PC-3 (cell line): ENCODE measurements at regions not wholly inside any gene's neighbourhood (a gene's known extent, or its start where the extent isn't known, plus 50 kb on each side); places are given as distances from the start of the nearest gene placed in this dataset.

ENCODE experiments used
- ATAC-seq: fragments of 200-7000 bp; cut with Tn5 transposase; 2 replicates; pipeline ENCODE4 v1.9.1; 2020; ENCODE audit warnings: mild to moderate bottlenecking, moderate library complexity
- BruUV-seq: library from RNA; stranded (reverse); fragments of 400-500 nt; replicated peaks from 2 replicates; lab custom pipeline; 2021; lab: Mats Ljungman, UMichigan
- CTCF ChIA-PET: fragments of 300-600 bp; sonication (Branson Sonifier 250); formaldehyde crosslinking; loops from one replicate; lab custom pipeline; 2022; ENCODE audit warnings: antibody characterized with exemption; lab: Charles Lee
- POLR2A ChIA-PET: fragments of 300-600 bp; sonication (Branson Sonifier 250); formaldehyde crosslinking; loops from one replicate; lab custom pipeline; 2022; ENCODE audit warnings: antibody characterized with exemption; ENCODE audit not compliant: unreplicated experiment; lab: Charles Lee
- DNase-seq: peaks from one replicate; pipeline ENCODE4 v3.0.0-alpha.2; 2015
- H2AFZ ChIP-seq: fragments of 300-600 bp; sonication (generic); 2 replicates; pipeline ENCODE4 v1.6.0; 2016; ENCODE audit warnings: antibody characterized with exemption, low read length
- H3F3A ChIP-seq: fragments of 300-600 bp; sonication (generic); one replicate; pipeline ENCODE4 v1.6.0; 2017; ENCODE audit warnings: antibody characterized with exemption, low read length, control low read depth, mild to moderate bottlenecking; ENCODE audit not compliant: unreplicated experiment
- H3K27ac ChIP-seq: fragments of 300-600 bp; sonication (generic); 2 replicates; pipeline ENCODE4 v1.5.1; 2016; ENCODE audit warnings: mild to moderate bottlenecking, low read length
- H3K27me3 ChIP-seq: fragments of 300-600 bp; sonication (generic); 2 replicates; pipeline ENCODE4 v1.6.1; 2016; ENCODE audit warnings: low read length, mixed read lengths
- H3K36me3 ChIP-seq: fragments of 300-600 bp; sonication (generic); 2 replicates; pipeline ENCODE4 v1.6.1; 2016; ENCODE audit warnings: low read depth, mixed run types, low read length, mixed read lengths
- H3K4me1 ChIP-seq: fragments of 300-600 bp; sonication (generic); 2 replicates; pipeline ENCODE4 v1.5.1; 2016; ENCODE audit warnings: low read length; ENCODE audit not compliant: insufficient read depth
- H3K4me2 ChIP-seq: fragments of 300-600 bp; sonication (generic); 2 replicates; pipeline ENCODE4 v1.6.0; 2016; ENCODE audit warnings: low read length
- H3K4me3 ChIP-seq: fragments of 300-600 bp; sonication (generic); 2 replicates; pipeline ENCODE4 v1.5.1; 2016; ENCODE audit warnings: mild to moderate bottlenecking, low read length, mixed read lengths
- H3K79me2 ChIP-seq: fragments of 300-600 bp; sonication (generic); 2 replicates; pipeline ENCODE4 v1.6.1; 2017; ENCODE audit warnings: low read length, mixed read lengths
- H3K9ac ChIP-seq: fragments of 300-600 bp; sonication (generic); 2 replicates; pipeline ENCODE4 v1.6.0; 2016; ENCODE audit warnings: mild to moderate bottlenecking, low read length
- H3K9me2 ChIP-seq: fragments of 300-600 bp; sonication (generic); replicated peaks from 2 replicates; pipeline ENCODE4 v1.6.1; 2016; ENCODE audit warnings: mixed run types, low read length, mixed read lengths
- H3K9me3 ChIP-seq: fragments of 300-600 bp; sonication (generic); 2 replicates; pipeline ENCODE4 v1.6.1; 2016; ENCODE audit warnings: low read length, mixed read lengths
- H4K20me1 ChIP-seq: fragments of 300-600 bp; sonication (generic); 2 replicates; pipeline ENCODE4 v1.6.1; 2016; ENCODE audit warnings: low read length, mixed read lengths
- EZH2 ChIP-seq: fragments of 300-600 bp; sonication (generic); IDR thresholded peaks from one replicate; pipeline ENCODE4 v1.6.1; 2017; ENCODE audit warnings: antibody characterized with exemption, mild to moderate bottlenecking, low read length; ENCODE audit not compliant: unreplicated experiment
- EZH2phosphoT487 ChIP-seq: fragments of 300-600 bp; sonication (generic); IDR thresholded peaks from 2 replicates; pipeline ENCODE4 v1.6.1; 2018; ENCODE audit warnings: mild to moderate bottlenecking, antibody characterized with exemption, low read length, borderline replicate concordance
- intact Hi-C: fragments of 100-400 bp; cut with micrococcal nuclease; formaldehyde crosslinking; loops from 2 replicates; pipeline ENCODE4 v1.9.0; 2023
- TF ChIP-seq, protein P1 (sequence below): fragments of 300-600 bp; sonication (generic); conservative IDR thresholded peaks from 2 replicates; pipeline ENCODE4 v1.5.1; 2017; ENCODE audit warnings: antibody characterized with exemption, low read depth, mild to moderate bottlenecking, low read length

DNA sequence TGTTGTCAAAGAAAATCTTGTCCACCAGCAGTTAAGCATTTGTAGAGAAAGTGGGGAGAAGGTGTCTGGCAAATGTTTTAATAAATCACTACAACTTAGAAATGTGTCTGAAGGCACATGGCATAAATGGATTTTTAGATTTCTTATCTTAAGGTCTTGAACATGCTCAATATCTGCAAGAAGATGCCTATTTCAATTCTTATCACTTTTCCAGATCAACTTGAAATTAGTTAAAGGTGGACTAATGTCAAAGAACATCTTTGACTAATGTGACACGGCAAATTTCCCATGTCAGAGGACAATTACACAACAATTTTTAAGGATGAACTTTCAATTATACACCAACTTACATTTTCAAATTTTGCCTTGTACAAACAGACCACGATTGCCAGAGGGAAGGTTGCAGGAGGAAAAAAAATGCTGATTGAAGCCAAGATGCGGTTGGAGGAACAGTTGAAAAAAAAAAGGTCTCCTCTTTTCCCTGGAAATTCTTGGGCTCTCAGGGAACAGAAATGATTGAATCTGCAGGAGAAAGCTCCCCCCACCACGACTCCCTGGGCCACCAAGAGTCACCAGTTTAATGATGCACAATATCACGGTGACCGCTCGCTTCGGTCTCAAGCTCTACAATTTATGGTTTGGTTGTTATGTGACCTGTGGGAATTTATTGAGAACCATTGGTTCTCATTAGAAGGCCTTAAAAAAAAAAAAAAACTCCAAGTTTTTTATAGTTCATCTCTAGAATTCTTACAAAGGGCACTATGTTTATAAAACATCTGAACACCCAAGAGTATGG, 507.6 kb upstream of the ADAMTS9 start:
- intact Hi-C loops = no loop called here
- no TSS peak for BruUV-seq
- H3K27ac ChIP-seq = no peak overlapping the region
- no peak overlapping the region for H2AFZ ChIP-seq
- H3K4me3 ChIP-seq = no peak overlapping the region
- no peaks in the 10 kb centered on the region for H3K27me3 ChIP-seq
- H3K79me2 ChIP-seq = no peaks in the 10 kb centered on the region
- DNase-seq (no peak), ATAC-seq (no peak)
- H3K9me2 ChIP-seq = no peaks in the 10 kb centered on the region
- H3K4me2 ChIP-seq = no peak overlapping the region
- no peaks in the 10 kb centered on the region for H3K9me3 ChIP-seq
- no peak overlapping the region for H3K9ac ChIP-seq
- no peaks in the 10 kb centered on the region for H3K36me3 ChIP-seq
- no peaks in the 10 kb centered on the region for H4K20me1 ChIP-seq
- H3K4me1 ChIP-seq = no peaks in the 10 kb centered on the region
- no peak for TF ChIP-seq EZH2phosphoT487
- no peak for TF ChIP-seq EZH2
- no peaks in the 10 kb centered on the region for H3F3A ChIP-seq
- ChIA-PET CTCF (no interaction called here), POLR2A (no interaction called here)

DNA sequence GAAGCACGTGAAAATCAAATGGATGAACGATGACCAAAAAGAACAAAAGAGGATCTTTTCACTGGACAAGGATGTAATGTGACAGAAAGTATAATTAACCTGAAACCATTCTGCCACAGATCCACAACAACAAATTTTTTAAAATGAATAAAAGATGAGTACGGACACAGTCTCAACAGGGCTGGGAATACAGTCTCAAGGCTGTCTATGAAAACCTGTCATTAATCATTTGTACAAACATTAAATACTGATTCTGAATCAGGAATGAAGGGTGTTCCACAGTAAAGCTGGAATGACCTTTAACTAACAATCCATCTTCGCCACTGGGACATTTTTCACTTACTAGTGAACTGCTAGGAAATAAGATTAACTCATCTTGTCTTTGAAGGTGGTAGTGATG, 506.9 kb upstream of the ADAMTS9 start:
- ATAC-seq (no peak), DNase-seq (no peak)
- H3K4me3 ChIP-seq = no peak overlapping the region
- no TSS peak for BruUV-seq
- no peaks in the 10 kb centered on the region for H3K4me1 ChIP-seq
- TF ChIP-seq EZH2 = no peak
- TF ChIP-seq, protein P1, sequence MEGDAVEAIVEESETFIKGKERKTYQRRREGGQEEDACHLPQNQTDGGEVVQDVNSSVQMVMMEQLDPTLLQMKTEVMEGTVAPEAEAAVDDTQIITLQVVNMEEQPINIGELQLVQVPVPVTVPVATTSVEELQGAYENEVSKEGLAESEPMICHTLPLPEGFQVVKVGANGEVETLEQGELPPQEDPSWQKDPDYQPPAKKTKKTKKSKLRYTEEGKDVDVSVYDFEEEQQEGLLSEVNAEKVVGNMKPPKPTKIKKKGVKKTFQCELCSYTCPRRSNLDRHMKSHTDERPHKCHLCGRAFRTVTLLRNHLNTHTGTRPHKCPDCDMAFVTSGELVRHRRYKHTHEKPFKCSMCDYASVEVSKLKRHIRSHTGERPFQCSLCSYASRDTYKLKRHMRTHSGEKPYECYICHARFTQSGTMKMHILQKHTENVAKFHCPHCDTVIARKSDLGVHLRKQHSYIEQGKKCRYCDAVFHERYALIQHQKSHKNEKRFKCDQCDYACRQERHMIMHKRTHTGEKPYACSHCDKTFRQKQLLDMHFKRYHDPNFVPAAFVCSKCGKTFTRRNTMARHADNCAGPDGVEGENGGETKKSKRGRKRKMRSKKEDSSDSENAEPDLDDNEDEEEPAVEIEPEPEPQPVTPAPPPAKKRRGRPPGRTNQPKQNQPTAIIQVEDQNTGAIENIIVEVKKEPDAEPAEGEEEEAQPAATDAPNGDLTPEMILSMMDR = no peak
- TF ChIP-seq EZH2phosphoT487 = no peak
- ChIA-PET CTCF (no interaction called here), POLR2A (no interaction called here)
- H3K9me3 ChIP-seq = no peaks in the 10 kb centered on the region
- H3K4me2 ChIP-seq = no peak overlapping the region
- no peaks in the 10 kb centered on the region for H3F3A ChIP-seq
- H3K9me2 ChIP-seq = no peaks in the 10 kb centered on the region
- no peak overlapping the region for H2AFZ ChIP-seq
- H4K20me1 ChIP-seq = no peaks in the 10 kb centered on the region
- H3K79me2 ChIP-seq = no peaks in the 10 kb centered on the region
- H3K36me3 ChIP-seq = no peaks in the 10 kb centered on the region
- no peak overlapping the region for H3K27ac ChIP-seq
- no peak overlapping the region for H3K9ac ChIP-seq
- no peaks in the 10 kb centered on the region for H3K27me3 ChIP-seq
- intact Hi-C loops = no loop called here

DNA sequence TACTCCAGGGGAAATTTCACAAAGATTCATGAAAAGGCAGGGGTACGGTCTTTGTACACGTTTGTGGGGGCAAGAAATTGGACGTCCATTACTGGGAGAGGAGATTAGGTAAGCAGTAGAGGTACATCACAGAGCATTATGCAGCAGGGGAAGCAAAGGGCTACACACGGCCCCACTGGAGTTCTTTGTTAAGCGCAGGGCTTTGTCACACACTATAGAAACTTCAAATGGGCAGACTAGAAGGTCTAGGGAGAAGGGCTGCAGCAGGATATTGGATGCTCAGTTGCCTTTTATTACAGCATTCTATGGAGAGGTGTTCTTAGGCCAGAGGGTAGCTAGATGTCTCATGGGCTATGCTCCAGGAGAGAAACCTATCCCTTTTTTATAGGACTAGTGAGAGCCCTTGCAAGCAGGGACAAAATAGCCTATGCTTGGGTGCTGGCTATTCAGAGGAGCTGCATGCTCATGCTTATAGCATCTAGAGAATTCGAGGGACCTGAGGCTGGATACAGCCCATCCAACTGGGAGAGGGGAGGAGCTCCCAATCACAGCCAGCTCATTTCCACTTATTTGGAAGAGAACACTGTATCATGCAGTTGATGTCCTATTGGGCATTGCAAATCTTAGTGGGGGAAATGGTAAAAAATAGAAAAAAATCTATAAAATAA, 506.4 kb upstream of the ADAMTS9 start:
- TF ChIP-seq EZH2 (no peak), EZH2phosphoT487 (no peak)
- TF ChIP-seq, protein P1 = no peak
- H3K36me3 ChIP-seq = no peaks in the 10 kb centered on the region
- no peak overlapping the region for H3K4me2 ChIP-seq
- BruUV-seq = no TSS peak
- no peaks in the 10 kb centered on the region for H4K20me1 ChIP-seq
- DNase-seq (no peak), ATAC-seq (no peak)
- H3K27ac ChIP-seq = no peak overlapping the region
- no peaks in the 10 kb centered on the region for H3K4me1 ChIP-seq
- no peak overlapping the region for H3K9ac ChIP-seq
- H3K9me2 ChIP-seq = no peaks in the 10 kb centered on the region
- H3F3A ChIP-seq = no peaks in the 10 kb centered on the region
- H3K9me3 ChIP-seq = no peaks in the 10 kb centered on the region
- CTCF ChIA-PET = no interaction called here
- no peak overlapping the region for H3K4me3 ChIP-seq
- no peak overlapping the region for H2AFZ ChIP-seq
- POLR2A ChIA-PET = no interaction called here
- intact Hi-C loops = no loop called here
- H3K79me2 ChIP-seq = no peaks in the 10 kb centered on the region
- H3K27me3 ChIP-seq = no peaks in the 10 kb centered on the region
